HEK293 (cell line): ENCODE measurements at regions not wholly inside any gene's neighbourhood (a gene's known extent, or its start where the extent isn't known, plus 50 kb on each side); places are given as distances from the start of the nearest gene placed in this dataset.

Experiments
- CTCF ChIA-PET: fragments of 350-600 bp; formaldehyde crosslinking; extraction: SDS; loops from one replicate; lab custom pipeline; 2021; ENCODE audit warnings: antibody characterized with exemption; lab: Yijun Ruan, JAX
- POLR2A ChIA-PET: fragments of 300-600 bp; formaldehyde crosslinking; extraction: SDS; loops from one replicate; lab custom pipeline; 2020; ENCODE audit warnings: antibody characterized with exemption, inconsistent platforms; lab: Yijun Ruan, JAX
- H3K27ac ChIP-seq: fragments of 200-500 bp; sonication (Bioruptor generic); 2 replicates; pipeline ENCODE4 v1.5.1; 2014; ENCODE audit warnings: low read depth, low read length, control low read depth, inconsistent platforms; ENCODE audit errors: extremely low read depth
- H3K36me3 ChIP-seq, 2 experiments: fragments of 200-500 bp in 1 of 2; sonication (Bioruptor generic) in 1 of 2; 1 replicate in 1 of 2; 2 replicates in 1 of 2; pipeline ENCODE4 v1.5.1; 2014 to 2017; ENCODE audit warnings: inconsistent platforms in 2 of 2, low read length in 2 of 2; ENCODE audit not compliant: control insufficient read depth in 2 of 2, insufficient read depth in 1 of 2
- H3K4me1 ChIP-seq: fragments of 200-500 bp; sonication (Bioruptor generic); 2 replicates; pipeline ENCODE4 v1.5.1; 2014; ENCODE audit warnings: mild to moderate bottlenecking, low read length, inconsistent platforms; ENCODE audit not compliant: control insufficient read depth, insufficient read depth
- H3K4me3 ChIP-seq: 2 replicates; pipeline ENCODE4 v1.5.1; 2011; ENCODE audit warnings: low read depth, mild to moderate bottlenecking, control low read depth, low read length, moderate library complexity
- H3K9me3 ChIP-seq: fragments of 200-500 bp; sonication (Bioruptor generic); 2 replicates; pipeline ENCODE4 v1.5.1; 2014; ENCODE audit warnings: low read depth, low read length, inconsistent platforms; ENCODE audit not compliant: control insufficient read depth, insufficient read depth
- ZBTB11 ChIP-seq: fragments of 450-650 bp; formaldehyde crosslinking; conservative IDR thresholded peaks from 2 replicates; pipeline ENCODE4 v1.5.1; 2016; ENCODE audit warnings: low read depth, missing biosample characterization, missing genetic modification characterization
- ZFP37 ChIP-seq: fragments of 450-650 bp; formaldehyde crosslinking; IDR thresholded peaks from 2 replicates; pipeline ENCODE4 v1.5.1; 2016; ENCODE audit warnings: missing biosample characterization, missing genetic modification characterization
- ZNF266 ChIP-seq: fragments of 450-650 bp; formaldehyde crosslinking; IDR thresholded peaks from 2 replicates; pipeline ENCODE4 v1.5.1; 2016; ENCODE audit warnings: missing biosample characterization, missing genetic modification characterization, low read depth
- ZNF335 ChIP-seq: fragments of 450-650 bp; formaldehyde crosslinking; conservative IDR thresholded peaks from 2 replicates; pipeline ENCODE4 v1.5.1; 2016; ENCODE audit warnings: missing biosample characterization, missing genetic modification characterization
- ZNF514 ChIP-seq: fragments of 450-650 bp; formaldehyde crosslinking; IDR thresholded peaks from 2 replicates; pipeline ENCODE4 v1.5.1; 2016; ENCODE audit warnings: missing biosample characterization, missing genetic modification characterization
- ZNF664 ChIP-seq: fragments of 450-650 bp; formaldehyde crosslinking; IDR thresholded peaks from 2 replicates; pipeline ENCODE4 v1.5.1; 2016; ENCODE audit warnings: missing biosample characterization, missing genetic modification characterization
- ZNF670 ChIP-seq: fragments of 450-650 bp; formaldehyde crosslinking; IDR thresholded peaks from 2 replicates; pipeline ENCODE4 v1.5.1; 2016; ENCODE audit warnings: missing biosample characterization, missing genetic modification characterization, low read depth
- ZNF843 ChIP-seq: fragments of 450-650 bp; formaldehyde crosslinking; IDR thresholded peaks from 2 replicates; pipeline ENCODE4 v1.5.1; 2016; ENCODE audit warnings: missing biosample characterization, missing genetic modification characterization
- TF ChIP-seq, protein P1 (sequence below): fragments of 450-650 bp; formaldehyde crosslinking; IDR thresholded peaks from 2 replicates; pipeline ENCODE4 v1.5.1; 2017; ENCODE audit warnings: missing biosample characterization, missing genetic modification characterization
- TF ChIP-seq, protein P2 (sequence below): fragments of 450-650 bp; formaldehyde crosslinking; IDR thresholded peaks from 2 replicates; pipeline ENCODE4 v1.5.1; 2016; ENCODE audit warnings: missing biosample characterization, missing genetic modification characterization, borderline replicate concordance
- TF ChIP-seq, protein P3 (sequence below): fragments of 450-650 bp; formaldehyde crosslinking; IDR thresholded peaks from 2 replicates; pipeline ENCODE4 v1.5.1; 2016; ENCODE audit warnings: missing biosample characterization, missing genetic modification characterization

DNA sequence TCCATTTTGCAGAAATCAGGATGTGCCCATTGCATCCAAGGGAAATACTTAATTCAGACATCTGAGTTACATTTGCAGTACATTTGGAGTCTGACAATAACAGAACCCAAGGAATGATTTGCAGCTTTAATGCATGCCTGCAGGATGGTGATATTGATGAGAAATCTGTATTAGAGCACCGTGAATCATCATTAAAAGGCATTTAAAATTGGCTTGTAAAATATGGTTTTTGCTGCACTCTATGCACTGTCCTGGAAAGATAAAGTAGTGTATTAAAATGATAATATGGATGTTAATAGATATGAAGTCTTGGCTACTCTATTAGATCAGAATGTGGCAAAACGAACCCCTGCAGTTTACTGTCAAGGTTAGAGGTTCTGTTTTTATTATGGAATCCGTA, 556.9 kb downstream of the MAT2B start (continued):
- TF ChIP-seq, protein P1, sequence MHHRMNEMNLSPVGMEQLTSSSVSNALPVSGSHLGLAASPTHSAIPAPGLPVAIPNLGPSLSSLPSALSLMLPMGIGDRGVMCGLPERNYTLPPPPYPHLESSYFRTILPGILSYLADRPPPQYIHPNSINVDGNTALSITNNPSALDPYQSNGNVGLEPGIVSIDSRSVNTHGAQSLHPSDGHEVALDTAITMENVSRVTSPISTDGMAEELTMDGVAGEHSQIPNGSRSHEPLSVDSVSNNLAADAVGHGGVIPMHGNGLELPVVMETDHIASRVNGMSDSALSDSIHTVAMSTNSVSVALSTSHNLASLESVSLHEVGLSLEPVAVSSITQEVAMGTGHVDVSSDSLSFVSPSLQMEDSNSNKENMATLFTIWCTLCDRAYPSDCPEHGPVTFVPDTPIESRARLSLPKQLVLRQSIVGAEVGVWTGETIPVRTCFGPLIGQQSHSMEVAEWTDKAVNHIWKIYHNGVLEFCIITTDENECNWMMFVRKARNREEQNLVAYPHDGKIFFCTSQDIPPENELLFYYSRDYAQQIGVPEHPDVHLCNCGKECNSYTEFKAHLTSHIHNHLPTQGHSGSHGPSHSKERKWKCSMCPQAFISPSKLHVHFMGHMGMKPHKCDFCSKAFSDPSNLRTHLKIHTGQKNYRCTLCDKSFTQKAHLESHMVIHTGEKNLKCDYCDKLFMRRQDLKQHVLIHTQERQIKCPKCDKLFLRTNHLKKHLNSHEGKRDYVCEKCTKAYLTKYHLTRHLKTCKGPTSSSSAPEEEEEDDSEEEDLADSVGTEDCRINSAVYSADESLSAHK (tag by site-specific recombination) = no peak
- TF ChIP-seq ZNF670 (no peak), ZNF514 (tag by site-specific recombination) (no peak), ZNF266 (tag by site-specific recombination) (no peak), ZNF335 (tag by site-specific recombination) (no peak), ZNF664 (no peak)

DNA sequence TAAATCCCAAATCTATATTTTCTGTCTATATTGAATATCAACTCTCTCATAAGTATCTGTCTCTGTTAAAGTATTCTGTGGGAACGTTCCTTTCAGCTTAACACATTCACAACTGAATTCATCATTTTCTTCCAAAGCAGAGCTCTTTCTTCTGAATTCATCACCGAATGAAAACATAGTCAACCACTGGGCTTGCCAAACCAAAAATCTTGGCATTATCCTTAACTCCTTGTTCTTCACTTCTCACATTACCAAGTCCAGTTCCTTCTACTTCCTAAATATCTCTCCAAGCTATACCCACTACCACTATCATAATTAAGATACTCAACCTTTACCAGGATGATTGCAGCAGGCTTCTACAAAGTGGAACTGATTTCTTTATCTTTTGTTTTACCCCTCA, 559.8 kb downstream of the MAT2B start:
- Histone ChIP-seq H3K27ac (no peak overlapping the region), H3K9me3 (no peaks in the 10 kb centered on the region), H3K36me3 (no peaks in the 10 kb centered on the region), H3K4me3 (no peak overlapping the region), H3K4me1 (no peaks in the 10 kb centered on the region)
- no peak for TF ChIP-seq ZFP37 (tag by site-specific recombination)
- TF ChIP-seq, protein P2, sequence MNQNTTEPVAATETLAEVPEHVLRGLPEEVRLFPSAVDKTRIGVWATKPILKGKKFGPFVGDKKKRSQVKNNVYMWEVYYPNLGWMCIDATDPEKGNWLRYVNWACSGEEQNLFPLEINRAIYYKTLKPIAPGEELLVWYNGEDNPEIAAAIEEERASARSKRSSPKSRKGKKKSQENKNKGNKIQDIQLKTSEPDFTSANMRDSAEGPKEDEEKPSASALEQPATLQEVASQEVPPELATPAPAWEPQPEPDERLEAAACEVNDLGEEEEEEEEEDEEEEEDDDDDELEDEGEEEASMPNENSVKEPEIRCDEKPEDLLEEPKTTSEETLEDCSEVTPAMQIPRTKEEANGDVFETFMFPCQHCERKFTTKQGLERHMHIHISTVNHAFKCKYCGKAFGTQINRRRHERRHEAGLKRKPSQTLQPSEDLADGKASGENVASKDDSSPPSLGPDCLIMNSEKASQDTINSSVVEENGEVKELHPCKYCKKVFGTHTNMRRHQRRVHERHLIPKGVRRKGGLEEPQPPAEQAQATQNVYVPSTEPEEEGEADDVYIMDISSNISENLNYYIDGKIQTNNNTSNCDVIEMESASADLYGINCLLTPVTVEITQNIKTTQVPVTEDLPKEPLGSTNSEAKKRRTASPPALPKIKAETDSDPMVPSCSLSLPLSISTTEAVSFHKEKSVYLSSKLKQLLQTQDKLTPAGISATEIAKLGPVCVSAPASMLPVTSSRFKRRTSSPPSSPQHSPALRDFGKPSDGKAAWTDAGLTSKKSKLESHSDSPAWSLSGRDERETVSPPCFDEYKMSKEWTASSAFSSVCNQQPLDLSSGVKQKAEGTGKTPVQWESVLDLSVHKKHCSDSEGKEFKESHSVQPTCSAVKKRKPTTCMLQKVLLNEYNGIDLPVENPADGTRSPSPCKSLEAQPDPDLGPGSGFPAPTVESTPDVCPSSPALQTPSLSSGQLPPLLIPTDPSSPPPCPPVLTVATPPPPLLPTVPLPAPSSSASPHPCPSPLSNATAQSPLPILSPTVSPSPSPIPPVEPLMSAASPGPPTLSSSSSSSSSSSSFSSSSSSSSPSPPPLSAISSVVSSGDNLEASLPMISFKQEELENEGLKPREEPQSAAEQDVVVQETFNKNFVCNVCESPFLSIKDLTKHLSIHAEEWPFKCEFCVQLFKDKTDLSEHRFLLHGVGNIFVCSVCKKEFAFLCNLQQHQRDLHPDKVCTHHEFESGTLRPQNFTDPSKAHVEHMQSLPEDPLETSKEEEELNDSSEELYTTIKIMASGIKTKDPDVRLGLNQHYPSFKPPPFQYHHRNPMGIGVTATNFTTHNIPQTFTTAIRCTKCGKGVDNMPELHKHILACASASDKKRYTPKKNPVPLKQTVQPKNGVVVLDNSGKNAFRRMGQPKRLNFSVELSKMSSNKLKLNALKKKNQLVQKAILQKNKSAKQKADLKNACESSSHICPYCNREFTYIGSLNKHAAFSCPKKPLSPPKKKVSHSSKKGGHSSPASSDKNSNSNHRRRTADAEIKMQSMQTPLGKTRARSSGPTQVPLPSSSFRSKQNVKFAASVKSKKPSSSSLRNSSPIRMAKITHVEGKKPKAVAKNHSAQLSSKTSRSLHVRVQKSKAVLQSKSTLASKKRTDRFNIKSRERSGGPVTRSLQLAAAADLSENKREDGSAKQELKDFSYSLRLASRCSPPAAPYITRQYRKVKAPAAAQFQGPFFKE (tag by site-specific recombination) = no peak
- no peak for TF ChIP-seq ZNF843 (tag by site-specific recombination)
- TF ChIP-seq, protein P3, sequence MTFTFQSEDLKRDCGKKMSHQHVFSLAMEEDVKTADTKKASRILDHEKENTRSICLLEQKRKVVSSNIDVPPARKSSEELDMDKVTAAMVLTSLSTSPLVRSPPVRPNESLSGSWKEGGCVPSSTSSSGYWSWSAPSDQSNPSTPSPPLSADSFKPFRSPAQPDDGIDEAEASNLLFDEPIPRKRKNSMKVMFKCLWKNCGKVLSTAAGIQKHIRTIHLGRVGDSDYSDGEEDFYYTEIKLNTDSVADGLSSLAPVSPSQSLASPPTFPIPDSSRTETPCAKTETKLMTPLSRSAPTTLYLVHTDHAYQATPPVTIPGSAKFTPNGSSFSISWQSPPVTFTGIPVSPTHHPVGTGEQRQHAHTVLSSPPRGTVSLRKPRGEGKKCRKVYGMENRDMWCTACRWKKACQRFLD (tag by site-specific recombination) = no peak
- TF ChIP-seq ZBTB11 (tag by site-specific recombination) = no peak
- ChIA-PET CTCF (no interaction called here), POLR2A (no interaction called here)
